CD4-positive, alpha-beta T cell treated with Interferon alpha-2 for 1 hour (primary cell): ENCODE measurements at regions not wholly inside any gene's neighbourhood (a gene's known extent, or its start where the extent isn't known, plus 50 kb on each side); places are given as distances from the start of the nearest gene placed in this dataset.

Experiments used
- DNase-seq, 2 donors: peaks; one replicate each; pipeline ENCODE4 v3.0.0-alpha.2; 2020 to 2022

DNA sequence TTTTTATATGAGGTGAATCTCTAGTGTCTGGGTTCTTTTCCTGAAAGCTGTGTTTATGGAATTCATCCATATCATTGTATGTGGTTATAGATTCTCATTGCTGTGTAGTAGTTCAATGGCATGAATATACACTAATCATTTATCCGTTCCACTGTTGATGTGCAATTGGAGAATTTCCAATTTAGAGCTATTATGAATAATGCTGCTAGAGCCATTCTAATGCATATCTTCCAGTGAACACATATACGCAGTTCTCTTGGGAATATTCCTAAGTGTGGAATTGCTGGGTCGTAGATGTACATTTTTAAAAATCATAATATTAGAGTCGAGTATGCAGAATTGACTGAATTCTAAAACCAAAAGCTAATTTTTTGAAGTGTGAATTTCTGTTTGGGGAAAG lies 327.5 kb upstream of the JAG1 start:
- DNase-seq = no peak

DNA sequence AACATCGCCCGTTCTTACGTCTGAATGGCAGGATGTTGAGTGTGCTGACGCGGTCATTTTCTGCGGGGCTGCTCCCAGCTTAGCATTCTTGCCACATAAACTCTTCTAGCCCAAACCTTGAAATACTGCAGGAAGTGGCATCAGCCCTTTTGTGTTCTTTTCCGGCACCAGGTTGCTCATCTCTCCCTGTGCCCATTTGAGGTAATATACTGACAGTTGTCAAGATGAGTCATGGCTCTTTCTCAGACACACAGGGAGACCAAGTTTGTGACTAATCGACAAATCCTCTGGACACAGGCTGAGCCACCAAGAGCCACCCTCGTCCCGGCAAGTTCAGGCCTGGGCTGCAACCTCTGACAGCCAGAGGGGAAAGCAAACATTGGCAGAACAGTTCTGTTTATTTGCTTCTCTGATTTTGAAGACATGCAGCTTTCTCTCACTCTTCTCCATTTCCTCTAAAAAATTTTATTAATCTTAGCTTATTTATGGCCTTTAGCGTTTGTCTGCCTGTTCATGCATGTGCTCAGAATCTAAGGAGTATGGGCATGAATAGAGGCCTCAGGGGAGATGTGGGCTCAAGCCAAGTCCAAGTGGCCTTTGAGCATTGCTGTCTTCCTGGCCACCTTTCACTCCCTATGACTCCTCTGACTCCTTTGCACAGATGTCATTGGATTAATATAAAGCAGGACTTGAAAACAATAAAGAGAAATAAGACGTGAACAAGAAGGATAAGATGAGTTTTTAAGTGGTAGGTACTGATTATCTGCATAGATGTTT lies 328.2 kb upstream of the JAG1 start:
- DNase-seq = no peak

DNA sequence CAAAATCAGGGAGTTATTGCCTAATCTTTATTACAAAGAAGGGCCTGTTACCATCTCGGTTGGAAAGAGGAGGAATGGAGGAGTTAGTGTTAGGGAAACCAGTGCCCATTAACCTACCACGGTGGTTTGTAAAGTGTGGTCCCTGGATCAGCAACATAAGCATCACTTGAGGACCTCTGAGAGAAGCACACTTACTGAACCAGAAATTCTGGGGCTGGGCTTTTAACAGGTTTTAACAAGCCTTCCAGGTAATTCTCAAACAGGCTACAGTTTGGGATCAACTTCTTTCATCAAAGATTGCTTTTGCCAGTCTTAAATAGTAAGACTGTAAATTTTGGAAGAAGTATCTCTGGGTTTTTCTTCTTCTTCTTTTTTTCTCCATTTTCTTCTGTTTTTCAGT lies 329.5 kb upstream of the JAG1 start:
- DNase-seq = no peak

DNA sequence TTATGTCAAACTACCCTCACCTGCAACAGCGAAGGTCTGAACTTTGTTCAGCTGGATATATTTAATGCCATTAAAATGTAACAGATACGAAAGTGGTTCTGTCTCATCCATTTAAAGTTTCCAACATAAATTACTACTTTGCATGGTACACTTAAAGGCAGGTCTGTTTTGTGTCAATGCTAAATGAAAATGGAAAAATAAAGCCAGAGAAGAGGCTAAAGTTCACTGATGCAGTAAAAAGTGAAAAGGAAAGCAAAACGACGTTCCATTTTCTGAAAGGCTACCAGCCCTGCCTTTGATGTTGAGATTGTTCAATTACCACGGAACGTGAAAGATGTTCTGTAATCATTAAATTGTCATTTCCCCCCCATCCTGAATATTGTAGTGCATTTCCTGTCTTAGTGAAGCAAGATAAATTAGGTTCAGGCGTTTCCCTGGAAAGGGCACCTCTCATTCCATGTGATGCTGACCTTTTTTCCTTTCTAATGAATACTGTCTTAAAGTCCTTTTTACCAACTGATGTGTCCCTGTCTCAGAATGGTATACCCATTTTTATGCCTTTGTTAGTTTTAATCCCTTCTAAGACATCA lies 334.7 kb upstream of the JAG1 start:
- DNase-seq = no peak

DNA sequence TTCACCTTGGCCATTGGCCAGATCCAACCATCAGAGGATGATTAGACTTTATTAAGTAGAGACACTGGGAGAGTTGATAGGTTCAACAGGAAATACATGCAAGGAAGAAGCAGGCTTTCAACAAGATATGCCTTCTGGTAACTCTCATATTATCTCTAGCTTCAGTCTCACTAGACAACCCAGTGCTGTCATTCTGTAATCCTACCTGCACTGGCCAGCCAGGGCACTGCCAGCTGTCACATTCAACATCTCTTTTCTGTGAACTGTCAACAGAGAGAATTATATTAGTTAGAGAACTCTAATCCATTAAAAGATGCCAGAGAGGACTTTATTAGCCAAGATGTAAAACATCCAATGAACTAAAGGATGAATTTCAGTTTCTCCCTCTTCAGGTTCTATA lies 337.9 kb upstream of the JAG1 start:
- no peak for DNase-seq

DNA sequence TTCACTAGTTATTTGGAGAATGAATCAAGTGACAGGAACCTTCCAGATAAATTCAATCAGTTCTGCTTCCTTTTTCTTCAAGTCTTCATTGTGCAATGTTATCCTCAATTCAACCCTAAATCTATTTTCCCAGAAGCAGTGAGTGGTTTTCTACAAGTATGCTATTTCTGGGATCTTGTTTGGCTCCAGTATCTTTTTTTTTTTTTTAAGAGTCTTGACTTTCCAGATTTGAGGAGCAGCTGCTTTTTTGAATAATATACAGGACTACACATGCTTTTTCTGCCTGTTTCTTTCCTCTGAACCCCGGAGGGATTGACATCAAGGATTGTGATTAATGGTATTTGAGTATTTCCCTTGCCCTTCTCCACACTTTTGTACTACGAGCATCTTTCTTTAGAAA lies 339.2 kb upstream of the JAG1 start:
- no peak for DNase-seq

DNA sequence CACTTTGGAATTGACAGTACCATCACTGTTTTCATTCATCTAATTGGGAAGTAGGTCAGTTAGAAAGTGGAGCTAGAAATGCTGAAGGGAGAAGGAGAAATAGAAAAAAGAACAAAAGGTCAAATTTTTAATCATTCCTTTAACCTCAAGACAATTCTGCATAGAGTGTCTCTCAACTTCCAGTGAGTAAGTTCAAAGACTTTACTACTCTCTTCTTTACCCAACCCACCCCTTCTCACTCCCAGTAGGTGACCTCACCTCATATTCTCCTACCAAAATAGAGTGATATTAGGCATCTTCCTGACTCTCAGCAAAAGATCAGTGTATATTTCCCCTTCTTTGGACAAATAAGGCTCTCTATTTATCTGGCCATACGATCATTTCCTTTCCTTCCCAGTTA lies 340.0 kb upstream of the JAG1 start:
- DNase-seq = no peak

DNA sequence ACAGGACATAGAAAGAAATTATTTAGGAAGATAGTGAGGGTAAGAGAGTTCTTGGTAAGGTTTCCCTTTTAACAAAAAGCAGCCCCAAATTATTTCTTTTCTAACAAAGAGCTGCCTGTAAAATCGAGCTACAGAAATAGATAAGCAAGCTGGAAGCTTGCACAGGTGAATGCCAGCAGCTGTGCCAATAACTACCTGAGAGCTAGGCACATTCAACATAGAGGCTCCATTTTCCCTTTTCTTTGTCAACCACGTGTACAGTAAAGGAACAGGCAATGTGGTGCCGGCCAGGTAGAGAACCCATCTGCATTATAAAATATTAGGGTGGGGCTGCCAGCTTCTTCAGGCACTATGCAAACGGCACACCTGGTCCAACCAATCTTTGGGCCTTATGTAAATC lies 341.6 kb upstream of the JAG1 start:
- no peak for DNase-seq

DNA sequence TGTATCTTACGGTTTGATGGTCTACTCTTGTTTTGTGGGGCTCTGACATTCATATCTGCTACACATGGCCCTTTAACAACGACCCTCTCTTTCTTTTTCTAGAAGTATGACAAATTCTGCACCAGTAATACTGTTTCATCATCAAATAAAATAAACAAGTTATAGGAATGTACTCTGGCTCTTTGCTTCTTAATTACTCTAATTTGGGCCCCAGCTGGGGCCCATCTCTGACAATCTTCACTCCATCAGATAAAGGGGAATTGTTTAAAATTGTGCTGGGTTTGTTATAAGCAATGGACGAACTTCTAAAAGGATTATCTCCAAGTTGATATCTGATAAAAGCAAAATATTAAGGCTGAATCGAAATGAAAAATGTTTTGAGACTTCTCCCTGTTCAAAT lies 343.6 kb upstream of the JAG1 start:
- DNase-seq = no peak

DNA sequence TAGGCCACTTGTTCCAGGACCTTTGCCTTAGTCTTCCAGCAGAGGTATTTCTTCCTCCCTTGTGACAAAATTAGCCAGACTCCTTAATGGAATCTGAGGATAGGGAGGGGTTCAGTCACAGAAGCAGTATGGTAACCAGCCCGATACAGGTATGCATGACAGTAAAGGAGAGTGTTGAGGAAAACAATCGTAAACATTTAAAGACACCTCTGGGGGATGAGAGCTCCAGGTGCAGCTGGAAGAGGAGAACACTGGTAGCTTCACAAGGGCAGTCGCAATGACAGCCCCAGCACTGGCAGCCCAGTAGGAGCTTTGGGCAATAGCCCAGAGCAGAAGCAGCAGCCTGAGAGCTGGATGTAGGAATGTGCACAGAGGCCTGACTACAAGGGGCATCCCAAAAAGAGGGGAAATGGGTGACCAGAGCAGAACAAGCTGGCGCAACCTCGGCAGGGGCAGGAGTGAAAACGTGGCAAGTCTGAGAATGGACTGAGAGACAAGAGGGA lies 344.9 kb upstream of the JAG1 start:
- DNase-seq = no peak

DNA sequence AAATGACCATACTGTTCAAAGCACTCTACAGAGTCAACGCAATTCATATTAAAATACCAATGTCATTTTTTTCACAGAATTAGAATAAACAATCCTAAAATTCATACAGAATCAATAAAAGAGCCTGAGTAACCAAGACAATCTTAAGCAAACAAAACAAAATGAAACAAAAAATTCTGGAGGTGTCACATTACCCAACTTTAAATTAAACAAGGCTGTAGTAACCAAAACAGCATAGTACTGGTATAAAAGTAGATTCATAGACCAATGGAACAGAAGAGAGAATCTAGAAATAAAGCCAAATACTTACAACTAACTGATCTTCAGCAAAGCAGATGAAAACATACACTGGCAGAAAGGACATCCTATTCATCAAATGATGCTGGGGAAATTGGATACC lies 346.9 kb upstream of the JAG1 start:
- no peak for DNase-seq

DNA sequence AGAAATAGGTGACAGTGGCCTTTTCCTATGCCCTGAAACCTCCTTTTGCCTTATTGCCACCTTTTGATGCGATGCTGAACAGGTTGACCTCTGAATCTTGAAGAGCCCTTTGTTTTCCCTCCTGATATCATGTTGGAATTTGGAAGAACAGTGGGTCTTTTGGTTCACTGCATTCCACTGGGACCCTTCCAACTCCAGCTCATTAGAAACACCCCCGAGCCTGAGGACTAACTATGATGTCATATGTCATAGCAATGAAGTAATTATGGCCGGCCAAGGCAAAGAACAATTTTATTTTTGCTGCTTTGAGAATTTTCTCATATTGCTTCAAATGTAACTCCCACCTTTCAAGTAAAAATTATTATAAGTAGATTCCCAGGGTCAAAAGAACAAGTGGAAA lies 353.4 kb upstream of the JAG1 start:
- no peak for DNase-seq

DNA sequence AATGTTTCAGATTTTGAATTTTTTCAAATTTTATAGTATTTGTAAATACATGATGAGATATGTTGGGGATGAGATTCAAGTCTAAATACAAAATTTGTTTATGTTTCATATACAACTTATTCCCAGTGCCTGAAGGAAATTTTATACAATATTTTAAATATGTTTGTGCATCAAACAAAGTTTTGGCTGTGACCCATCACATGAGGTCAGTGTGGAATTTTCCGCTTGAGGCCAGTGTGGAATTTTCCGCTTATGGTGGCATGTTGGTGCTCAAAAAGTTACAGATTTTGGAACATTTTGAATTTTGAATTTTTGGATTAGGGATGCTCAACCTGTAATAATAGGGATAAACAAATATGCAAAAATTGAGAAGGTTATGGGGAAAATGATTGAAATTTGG lies 356.6 kb upstream of the JAG1 start:
- no peak for DNase-seq

DNA sequence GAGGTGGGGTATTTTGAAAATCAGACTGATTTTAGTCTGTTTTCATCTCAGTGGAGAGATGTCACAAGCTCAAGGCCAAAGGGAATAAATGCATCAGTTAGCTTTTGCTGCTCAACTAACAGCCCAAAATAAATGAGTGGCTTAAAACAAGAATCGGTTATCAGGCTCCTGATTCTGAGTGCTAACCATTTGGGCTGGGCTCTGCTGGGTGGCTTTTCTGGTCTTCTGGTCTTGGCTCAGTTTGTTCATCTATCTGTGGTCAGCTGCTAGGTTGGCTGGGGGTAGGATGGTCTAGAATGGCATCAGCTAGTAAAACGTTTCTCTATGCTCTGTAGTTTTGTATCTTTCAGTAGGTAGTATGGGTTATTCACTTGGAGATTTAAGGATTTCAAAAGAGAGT lies 357.5 kb upstream of the JAG1 start:
- DNase-seq = no peak

DNA sequence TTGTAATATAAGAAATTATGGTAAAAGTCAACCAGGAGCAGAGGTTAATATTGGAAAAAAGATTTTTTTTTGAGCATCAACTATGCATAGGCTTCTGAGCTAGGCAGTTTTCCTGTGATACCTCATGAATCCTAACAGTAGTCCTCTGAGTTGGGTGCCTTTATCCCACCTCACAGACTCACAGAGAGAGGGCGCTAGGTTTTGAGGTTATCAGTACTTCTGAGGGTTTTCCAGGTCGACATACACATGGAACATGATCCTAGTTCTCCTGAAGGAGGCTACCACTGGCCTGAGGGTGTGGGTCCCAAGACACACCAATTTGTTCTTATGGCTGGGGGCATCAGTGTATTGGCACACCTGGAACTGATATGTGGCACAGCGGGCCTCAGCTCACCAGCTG lies 358.8 kb upstream of the JAG1 start:
- DNase-seq = no peak

DNA sequence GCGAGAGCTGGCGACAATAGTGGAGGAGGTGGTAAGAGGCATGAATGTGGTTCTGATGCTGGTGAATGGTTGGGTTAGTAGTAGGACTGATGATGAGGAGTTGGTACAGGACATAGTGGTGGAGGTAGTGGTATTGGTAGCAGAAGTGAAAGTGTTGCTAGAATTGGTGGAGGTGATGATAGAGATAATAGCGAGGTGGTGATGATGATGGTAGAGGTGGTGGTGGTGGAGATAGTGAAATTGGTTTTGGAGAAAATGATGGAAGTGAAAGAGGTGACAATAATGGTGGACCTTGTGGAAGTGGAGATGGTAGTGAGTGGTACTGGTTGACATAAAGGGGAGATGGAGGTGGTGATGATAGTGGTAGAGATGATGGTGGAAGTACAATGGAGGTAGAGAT lies 360.2 kb upstream of the JAG1 start:
- DNase-seq = no peak

DNA sequence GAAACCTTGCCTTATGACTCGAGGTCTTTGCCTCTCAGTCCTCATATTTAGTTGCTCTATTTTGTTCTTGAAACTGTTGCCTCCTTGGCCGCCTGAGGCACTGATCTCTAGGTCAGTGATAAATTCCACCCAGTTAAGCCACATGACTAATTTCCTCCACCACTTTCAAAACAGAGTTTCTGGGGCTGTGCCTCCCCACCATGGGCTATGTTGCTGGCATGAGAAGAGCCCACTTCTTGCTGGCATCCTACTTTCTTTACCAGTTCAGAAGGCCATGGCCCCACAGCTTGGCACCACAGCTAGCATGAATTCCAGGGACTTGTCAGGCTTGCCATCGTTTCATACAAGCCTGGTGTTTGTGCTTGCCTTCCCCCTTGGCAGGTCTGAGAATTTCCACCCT lies 361.4 kb upstream of the JAG1 start:
- no peak for DNase-seq

DNA sequence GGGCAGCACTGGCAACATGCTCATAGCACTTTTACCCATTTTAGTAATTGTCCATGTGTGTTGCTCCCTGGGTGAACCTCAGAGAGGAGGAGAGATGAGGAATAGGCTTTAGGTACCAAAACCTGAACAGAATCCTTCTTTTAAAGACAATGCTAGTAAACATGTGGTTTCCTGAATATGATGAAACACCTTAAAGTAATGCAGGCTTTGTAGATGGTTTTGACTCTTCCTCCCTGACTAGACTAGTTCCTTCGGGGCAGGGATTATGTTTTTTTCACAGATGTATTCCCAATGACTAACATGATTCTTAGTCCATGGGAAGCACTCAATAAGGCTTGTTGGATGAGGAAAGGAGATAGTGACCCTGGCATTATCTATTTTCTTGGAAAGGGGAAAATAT lies 367.6 kb upstream of the JAG1 start:
- DNase-seq = no peak

DNA sequence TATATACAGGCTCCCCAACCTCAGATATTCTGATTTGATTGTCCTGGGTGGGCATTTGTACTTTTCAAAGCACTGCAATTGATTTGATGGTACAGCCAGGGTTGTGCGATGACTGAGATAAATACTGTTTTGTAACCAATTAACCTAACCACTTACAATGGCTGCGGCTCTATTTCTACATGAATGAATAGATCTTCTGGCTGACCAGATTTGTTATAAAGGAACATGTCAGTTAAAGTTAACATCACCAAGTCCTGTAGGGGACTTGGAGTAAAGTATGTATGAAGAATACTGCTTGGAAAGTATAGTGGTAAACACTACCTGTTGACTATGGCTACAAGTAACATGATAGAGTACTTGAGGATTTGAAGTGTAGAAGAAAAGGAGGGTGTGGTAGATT lies 369.2 kb upstream of the JAG1 start:
- no peak for DNase-seq

DNA sequence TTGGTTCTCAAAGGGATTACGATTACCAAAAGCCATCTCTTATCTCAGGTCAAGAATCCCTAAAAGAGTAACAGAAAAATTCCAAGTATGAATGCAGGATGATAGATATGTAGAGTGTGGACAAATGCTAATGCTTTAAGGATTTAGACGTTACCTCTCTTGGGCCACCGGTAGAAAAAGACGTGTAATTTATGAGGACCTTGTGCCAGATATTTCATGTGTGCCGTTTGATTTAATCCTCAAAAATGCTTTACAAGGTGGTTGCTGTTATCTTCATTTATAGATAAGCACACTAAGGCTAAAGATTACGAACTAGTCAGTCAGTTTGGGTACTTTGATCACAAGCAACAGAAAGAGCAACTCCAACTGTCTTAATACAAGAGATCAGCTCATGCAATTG lies 370.8 kb upstream of the JAG1 start:
- no peak for DNase-seq

DNA sequence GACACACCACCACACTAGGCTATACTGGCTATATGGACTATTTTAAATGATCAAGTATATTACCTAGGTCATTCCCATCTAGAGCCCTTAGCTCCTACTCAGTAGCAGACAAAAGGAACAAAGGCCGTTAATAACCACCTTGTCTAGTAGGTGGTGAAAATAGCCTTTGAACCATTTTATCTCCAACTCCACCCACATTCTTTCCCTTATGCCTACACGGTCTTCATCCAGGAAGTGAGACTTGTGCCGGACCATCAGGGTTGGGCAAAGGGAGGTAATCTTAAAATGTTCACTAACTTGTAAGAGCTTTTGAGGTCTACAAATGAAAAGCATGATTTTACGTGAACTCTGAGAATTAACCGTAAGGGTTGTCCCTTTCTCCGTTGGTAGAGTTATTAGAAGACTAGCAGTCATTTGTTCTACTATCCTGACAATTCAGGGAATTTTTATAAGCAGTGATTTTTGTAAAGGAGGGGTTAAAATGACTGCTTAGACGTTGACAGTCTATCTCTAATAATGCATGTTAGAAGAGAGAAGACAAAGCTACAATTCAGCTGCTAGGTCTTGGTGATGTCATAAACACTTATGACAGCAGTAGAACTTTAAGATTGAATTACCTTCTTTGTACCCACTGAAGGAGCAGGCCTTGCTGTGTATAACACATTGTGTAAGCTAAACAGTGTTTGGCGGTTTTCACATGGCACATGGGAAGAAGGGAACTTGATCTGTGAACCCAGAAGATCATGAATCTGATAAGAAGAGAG lies 371.8 kb upstream of the JAG1 start:
- no peak for DNase-seq

DNA sequence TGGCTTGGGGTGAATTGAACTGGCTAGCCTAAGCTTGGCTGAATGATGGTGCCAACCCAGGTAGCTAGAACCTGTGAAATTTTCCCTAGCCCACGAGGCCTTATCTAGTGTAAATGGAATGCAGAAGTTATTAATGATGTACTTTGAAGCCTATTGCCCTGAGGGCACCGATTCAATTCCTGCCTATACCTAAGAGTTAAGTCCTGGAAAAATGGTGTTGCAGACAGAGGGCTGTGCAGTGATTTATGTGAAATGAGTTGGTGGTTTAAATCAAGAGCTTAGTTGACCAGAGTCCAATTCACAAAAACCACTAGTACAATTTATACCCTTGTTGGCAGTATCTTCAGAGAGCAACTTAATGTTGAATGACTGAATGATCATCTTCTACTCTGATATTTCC lies 373.8 kb upstream of the JAG1 start:
- DNase-seq = no peak

DNA sequence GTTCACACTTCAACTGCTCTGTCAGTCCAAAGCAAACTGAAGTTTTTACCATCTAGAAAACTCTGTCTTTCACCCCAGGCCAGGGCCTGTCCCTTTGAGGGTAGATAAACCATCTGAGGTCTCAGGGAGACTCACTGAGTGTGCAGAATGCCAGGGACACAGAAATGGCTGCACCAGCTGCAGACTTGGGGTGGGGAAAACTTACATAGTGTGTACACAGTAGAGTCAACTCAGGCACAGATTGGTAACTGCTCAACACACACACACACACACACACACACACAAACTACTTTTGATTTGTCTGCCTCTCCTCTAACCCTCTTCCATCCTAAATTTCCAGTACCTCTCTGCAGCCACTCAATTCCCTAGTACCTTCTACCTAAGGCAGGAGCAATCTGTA lies 374.9 kb upstream of the JAG1 start:
- no peak for DNase-seq

DNA sequence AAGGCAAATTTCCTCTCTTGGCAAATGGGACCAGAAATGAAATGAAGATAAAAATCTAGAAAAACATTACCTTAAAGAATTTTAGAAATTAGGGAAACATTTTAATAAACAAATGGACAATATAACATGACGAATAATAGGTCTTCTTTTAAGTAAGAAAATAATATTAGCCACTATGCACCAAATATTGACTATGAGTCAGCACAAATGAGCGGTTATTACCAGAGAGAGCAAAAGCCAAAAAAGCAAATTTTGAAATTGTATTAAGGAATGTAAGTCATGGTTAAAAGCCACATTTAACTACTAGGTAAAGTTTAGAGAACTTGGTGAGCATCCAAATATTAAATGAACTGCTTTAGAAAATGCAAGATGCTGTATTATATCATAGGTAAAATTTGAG lies 376.6 kb upstream of the JAG1 start:
- no peak for DNase-seq
